ENCODE measurements at regions not wholly inside any gene's neighbourhood (a gene's known extent, or its start where the extent isn't known, plus 50 kb on each side); places are given as distances from the start of the nearest gene placed in this dataset.

DNA sequence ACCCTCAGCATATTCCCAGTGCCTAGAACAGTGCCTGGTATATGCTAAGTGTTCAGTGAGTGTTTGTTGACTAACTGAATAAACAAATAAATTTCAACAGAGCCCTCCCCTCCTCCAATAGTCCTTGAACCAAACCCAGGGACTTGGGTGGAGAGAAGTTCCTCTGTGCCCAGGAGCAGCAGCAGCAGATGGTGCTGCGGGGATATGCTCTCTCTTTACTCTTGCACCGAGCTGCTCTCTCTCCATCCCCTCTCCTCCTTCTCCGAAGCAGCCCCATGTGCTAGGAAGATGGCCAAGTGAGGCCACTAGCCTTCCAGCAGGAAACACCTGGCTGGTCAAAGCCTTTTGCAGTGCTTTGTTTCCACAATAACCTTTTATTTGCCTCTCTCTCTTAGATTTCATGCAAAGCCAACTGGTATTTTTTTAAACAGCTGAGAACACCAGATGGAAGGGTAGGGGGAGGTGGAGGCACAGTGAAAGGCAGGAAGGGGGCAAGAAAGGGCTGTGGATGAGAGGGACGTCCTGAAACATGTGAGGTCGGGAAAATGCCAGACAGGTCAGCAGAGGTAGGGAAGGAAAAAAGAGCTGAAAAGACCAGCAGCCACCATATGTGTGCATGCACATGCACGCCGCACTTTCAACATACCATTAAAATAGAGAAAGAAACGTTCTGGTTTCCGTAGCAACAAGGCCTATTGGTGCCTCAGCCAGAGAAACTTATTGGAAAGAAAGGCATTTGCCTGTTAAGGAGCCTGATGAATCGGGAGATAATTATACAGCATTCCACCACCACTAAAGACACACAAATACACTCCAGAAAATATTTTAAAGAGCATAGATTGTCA lies 78.9 kb downstream of the EMP1 start:
- no peak for TF ChIP-seq MAX (IDR thresholded peaks at IDR 0.05)
- no peak for TF ChIP-seq POLR2AphosphoS5 (IDR thresholded peaks at IDR 0.05; ENCODE audit: low read depth, low read length)
- no peak for TF ChIP-seq CEBPB (IDR thresholded peaks at IDR 0.05; ENCODE audit: low read depth)
- TF ChIP-seq, protein P1, sequence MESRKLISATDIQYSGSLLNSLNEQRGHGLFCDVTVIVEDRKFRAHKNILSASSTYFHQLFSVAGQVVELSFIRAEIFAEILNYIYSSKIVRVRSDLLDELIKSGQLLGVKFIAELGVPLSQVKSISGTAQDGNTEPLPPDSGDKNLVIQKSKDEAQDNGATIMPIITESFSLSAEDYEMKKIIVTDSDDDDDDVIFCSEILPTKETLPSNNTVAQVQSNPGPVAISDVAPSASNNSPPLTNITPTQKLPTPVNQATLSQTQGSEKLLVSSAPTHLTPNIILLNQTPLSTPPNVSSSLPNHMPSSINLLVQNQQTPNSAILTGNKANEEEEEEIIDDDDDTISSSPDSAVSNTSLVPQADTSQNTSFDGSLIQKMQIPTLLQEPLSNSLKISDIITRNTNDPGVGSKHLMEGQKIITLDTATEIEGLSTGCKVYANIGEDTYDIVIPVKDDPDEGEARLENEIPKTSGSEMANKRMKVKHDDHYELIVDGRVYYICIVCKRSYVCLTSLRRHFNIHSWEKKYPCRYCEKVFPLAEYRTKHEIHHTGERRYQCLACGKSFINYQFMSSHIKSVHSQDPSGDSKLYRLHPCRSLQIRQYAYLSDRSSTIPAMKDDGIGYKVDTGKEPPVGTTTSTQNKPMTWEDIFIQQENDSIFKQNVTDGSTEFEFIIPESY (IDR thresholded peaks at IDR 0.05; ENCODE audit: extremely low read depth, insufficient replicate concordance, low read length), result no peak
- no peak for TF ChIP-seq ELF1 (IDR thresholded peaks at IDR 0.05; ENCODE audit: borderline replicate concordance, low read depth)
- TF ChIP-seq EZH2 (IDR thresholded peaks at IDR 0.05), result no peak
- TF ChIP-seq FOSL1 (IDR thresholded peaks at IDR 0.05; ENCODE audit: low read depth), result no peak
- no peak for TF ChIP-seq EGR1 (IDR thresholded peaks at IDR 0.05; ENCODE audit: low read depth)
- no peak for TF ChIP-seq ZNF274 (IDR thresholded peaks at IDR 0.05; ENCODE audit: low read depth, low read length)
- no peak for TF ChIP-seq RAD21 (IDR thresholded peaks at IDR 0.05; ENCODE audit: low read depth)
- TF ChIP-seq, protein P2, sequence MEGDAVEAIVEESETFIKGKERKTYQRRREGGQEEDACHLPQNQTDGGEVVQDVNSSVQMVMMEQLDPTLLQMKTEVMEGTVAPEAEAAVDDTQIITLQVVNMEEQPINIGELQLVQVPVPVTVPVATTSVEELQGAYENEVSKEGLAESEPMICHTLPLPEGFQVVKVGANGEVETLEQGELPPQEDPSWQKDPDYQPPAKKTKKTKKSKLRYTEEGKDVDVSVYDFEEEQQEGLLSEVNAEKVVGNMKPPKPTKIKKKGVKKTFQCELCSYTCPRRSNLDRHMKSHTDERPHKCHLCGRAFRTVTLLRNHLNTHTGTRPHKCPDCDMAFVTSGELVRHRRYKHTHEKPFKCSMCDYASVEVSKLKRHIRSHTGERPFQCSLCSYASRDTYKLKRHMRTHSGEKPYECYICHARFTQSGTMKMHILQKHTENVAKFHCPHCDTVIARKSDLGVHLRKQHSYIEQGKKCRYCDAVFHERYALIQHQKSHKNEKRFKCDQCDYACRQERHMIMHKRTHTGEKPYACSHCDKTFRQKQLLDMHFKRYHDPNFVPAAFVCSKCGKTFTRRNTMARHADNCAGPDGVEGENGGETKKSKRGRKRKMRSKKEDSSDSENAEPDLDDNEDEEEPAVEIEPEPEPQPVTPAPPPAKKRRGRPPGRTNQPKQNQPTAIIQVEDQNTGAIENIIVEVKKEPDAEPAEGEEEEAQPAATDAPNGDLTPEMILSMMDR (IDR thresholded peaks at IDR 0.05 in 2 of 3, conservative IDR thresholded peaks at IDR 0.05 in 1 of 3; ENCODE audit: borderline replicate concordance in 1 of 3, insufficient read depth in 1 of 3, low read depth in 2 of 3, low read length in 2 of 3), result no peak
- TF ChIP-seq TCF7L2 (IDR thresholded peaks at IDR 0.05; ENCODE audit: borderline replicate concordance, extremely low read depth, insufficient read depth, insufficient read length), result no peak
- TF ChIP-seq, protein P3, sequence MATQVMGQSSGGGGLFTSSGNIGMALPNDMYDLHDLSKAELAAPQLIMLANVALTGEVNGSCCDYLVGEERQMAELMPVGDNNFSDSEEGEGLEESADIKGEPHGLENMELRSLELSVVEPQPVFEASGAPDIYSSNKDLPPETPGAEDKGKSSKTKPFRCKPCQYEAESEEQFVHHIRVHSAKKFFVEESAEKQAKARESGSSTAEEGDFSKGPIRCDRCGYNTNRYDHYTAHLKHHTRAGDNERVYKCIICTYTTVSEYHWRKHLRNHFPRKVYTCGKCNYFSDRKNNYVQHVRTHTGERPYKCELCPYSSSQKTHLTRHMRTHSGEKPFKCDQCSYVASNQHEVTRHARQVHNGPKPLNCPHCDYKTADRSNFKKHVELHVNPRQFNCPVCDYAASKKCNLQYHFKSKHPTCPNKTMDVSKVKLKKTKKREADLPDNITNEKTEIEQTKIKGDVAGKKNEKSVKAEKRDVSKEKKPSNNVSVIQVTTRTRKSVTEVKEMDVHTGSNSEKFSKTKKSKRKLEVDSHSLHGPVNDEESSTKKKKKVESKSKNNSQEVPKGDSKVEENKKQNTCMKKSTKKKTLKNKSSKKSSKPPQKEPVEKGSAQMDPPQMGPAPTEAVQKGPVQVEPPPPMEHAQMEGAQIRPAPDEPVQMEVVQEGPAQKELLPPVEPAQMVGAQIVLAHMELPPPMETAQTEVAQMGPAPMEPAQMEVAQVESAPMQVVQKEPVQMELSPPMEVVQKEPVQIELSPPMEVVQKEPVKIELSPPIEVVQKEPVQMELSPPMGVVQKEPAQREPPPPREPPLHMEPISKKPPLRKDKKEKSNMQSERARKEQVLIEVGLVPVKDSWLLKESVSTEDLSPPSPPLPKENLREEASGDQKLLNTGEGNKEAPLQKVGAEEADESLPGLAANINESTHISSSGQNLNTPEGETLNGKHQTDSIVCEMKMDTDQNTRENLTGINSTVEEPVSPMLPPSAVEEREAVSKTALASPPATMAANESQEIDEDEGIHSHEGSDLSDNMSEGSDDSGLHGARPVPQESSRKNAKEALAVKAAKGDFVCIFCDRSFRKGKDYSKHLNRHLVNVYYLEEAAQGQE (IDR thresholded peaks at IDR 0.05; ENCODE audit: low read depth), result no peak
- TF ChIP-seq EZH2phosphoT487 (IDR thresholded peaks at IDR 0.05; ENCODE audit: borderline replicate concordance), result no peak
- TF ChIP-seq POLR2A (IDR thresholded peaks at IDR 0.05; ENCODE audit: borderline replicate concordance, extremely low read depth, insufficient read depth, insufficient read length), result no peak
- no peak for TF ChIP-seq YY1 (IDR thresholded peaks at IDR 0.05; ENCODE audit: extremely low read depth, insufficient replicate concordance, low read depth, low read length)
- TF ChIP-seq, protein P4, sequence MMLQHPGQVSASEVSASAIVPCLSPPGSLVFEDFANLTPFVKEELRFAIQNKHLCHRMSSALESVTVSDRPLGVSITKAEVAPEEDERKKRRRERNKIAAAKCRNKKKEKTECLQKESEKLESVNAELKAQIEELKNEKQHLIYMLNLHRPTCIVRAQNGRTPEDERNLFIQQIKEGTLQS (IDR thresholded peaks at IDR 0.05), result no peak
- no peak for TF ChIP-seq ZFX (IDR thresholded peaks at IDR 0.05)
- no peak for TF ChIP-seq SIN3A (IDR thresholded peaks at IDR 0.05; ENCODE audit: low read depth)
- no peaks in the 10 kb centered on the region for H4K20me1 ChIP-seq (ENCODE audit: insufficient read depth)

More for the DNA sequence above, 78.9 kb downstream of the EMP1 start:
- H3K4me3 ChIP-seq (replicated peaks in 1 of 2; ENCODE audit: low read depth in 1 of 2, low read length in 2 of 2), result no peak overlapping the region
- ChIA-PET RAD21 (ENCODE audit: low non-redundant PET in 1 of 2, low total read pairs in 2 of 2, uncharacterized antibody in 2 of 2, unreplicated experiment in 2 of 2) (no interaction called here), CTCF (interaction anchor here (1.5 to 1.8 kb wide), 2 partner anchors 20 to 666 kb away, joined by 3 to 4 read pairs; no protein-coding TSS in a partner anchor), POLR2A (no interaction called here)
- no peaks in the 10 kb centered on the region for H3K79me2 ChIP-seq (ENCODE audit: insufficient read depth, low read length)
- no TSS peak for BruUV-seq (replicated peaks)
- H3K9ac ChIP-seq (ENCODE audit: low read length), result no peak overlapping the region
- H3K9me2 ChIP-seq (ENCODE audit: insufficient read depth), result no peaks in the 10 kb centered on the region
- no peak overlapping the region for H2AFZ ChIP-seq (ENCODE audit: low read depth, low read length, poor library complexity, severe bottlenecking)
- H3K27ac ChIP-seq (ENCODE audit: low read depth, low read length), result no peak overlapping the region
- peaks cover 3 to 13% of the 10 kb centered on the region in 2 experiments; a peak in 3 of 4 replicates for H3K4me1 ChIP-seq (ENCODE audit: control insufficient read depth in 1 of 2, insufficient read depth in 2 of 2, low read length in 2 of 2)
- no peaks in the 10 kb centered on the region for H3K9me3 ChIP-seq (ENCODE audit: control insufficient read depth in 1 of 2, insufficient read depth in 1 of 2, low read depth in 1 of 2, low read length in 2 of 2)
- intact Hi-C loops (cut with micrococcal nuclease), result no loop called here
- H3K4me2 ChIP-seq (ENCODE audit: low read length), result no peak overlapping the region
- H3K27me3 ChIP-seq (ENCODE audit: insufficient read depth, low read length), result no peaks in the 10 kb centered on the region
- no peaks in the 10 kb centered on the region for H3K36me3 ChIP-seq (ENCODE audit: control insufficient read depth in 1 of 2, insufficient read depth in 2 of 2, low read length in 2 of 2)
- DNase-seq (ENCODE audit: low read depth, low spot score) (no peak), ATAC-seq (no peak)

Measured in HCT116 (cell line).